Neural cell (in vitro differentiated cells): ENCODE measurements at regions not wholly inside any gene's neighbourhood (a gene's known extent, or its start where the extent isn't known, plus 50 kb on each side); places are given as distances from the start of the nearest gene placed in this dataset.

Source experiments
- H2AFZ ChIP-seq: fragments of 200-600, 300-800 bp; sonication (generic), shearing (Covaris generic); 2 replicates; pipeline ENCODE4 v1.6.0; 2014; ENCODE audit warnings: low read depth, mild to moderate bottlenecking, antibody characterized with exemption, low read length, moderate library complexity
- H3F3A ChIP-seq: fragments of 200-600 bp; shearing (Covaris generic); 2 replicates; pipeline ENCODE4 v1.6.1; 2016; ENCODE audit warnings: mild to moderate bottlenecking, moderate library complexity, mixed read lengths, antibody characterized with exemption, low read length; ENCODE audit not compliant: insufficient read depth, poor library complexity, severe bottlenecking
- H3K27ac ChIP-seq: fragments of 200-600, 300-800 bp; sonication (generic), shearing (Covaris generic); 2 replicates; pipeline ENCODE4 v1.5.1; 2014; ENCODE audit warnings: mild to moderate bottlenecking, low read length, moderate library complexity
- H3K27me3 ChIP-seq: fragments of 300-800, 200-600 bp; sonication (generic), shearing (Covaris generic); 2 replicates; pipeline ENCODE4 v1.6.0; 2014; ENCODE audit warnings: mild to moderate bottlenecking, low read depth, low read length, moderate library complexity; ENCODE audit not compliant: insufficient read depth
- H3K36me3 ChIP-seq: fragments of 300-800, 200-600 bp; sonication (generic), shearing (Covaris generic); 2 replicates; pipeline ENCODE4 v1.5.1; 2014; ENCODE audit warnings: mild to moderate bottlenecking, antibody characterized with exemption, low read length, moderate library complexity; ENCODE audit not compliant: insufficient read depth
- H3K4me2 ChIP-seq: fragments of 300-800, 200-600 bp; sonication (generic), shearing (Covaris generic); 2 replicates; pipeline ENCODE4 v1.6.0; 2014; ENCODE audit warnings: mild to moderate bottlenecking, low read length
- H3K4me3 ChIP-seq: fragments of 300-800, 200-600 bp; sonication (generic), shearing (Covaris generic); 2 replicates; pipeline ENCODE4 v1.5.1; 2014; ENCODE audit warnings: mild to moderate bottlenecking, low read length, moderate library complexity
- H3K79me2 ChIP-seq: fragments of 200-600 bp; shearing (Covaris generic); replicated peaks from 2 replicates; pipeline ENCODE4 v1.6.0; 2014; ENCODE audit warnings: mild to moderate bottlenecking, low read length, moderate library complexity; ENCODE audit not compliant: insufficient read depth
- H3K9ac ChIP-seq: fragments of 300-800, 200-600 bp; sonication (generic), shearing (Covaris generic); 2 replicates; pipeline ENCODE4 v1.6.1; 2016; ENCODE audit warnings: mild to moderate bottlenecking, low read length, mixed read lengths
- H3K9me2 ChIP-seq: fragments of 200-600 bp; shearing (Covaris generic); 2 replicates; pipeline ENCODE4 v1.6.1; 2016; ENCODE audit warnings: mild to moderate bottlenecking, low read length, mixed read lengths; ENCODE audit not compliant: insufficient read depth
- H3K9me3 ChIP-seq: fragments of 200-600, 300-800 bp; sonication (generic), shearing (Covaris generic); 2 replicates; pipeline ENCODE4 v1.6.1; 2016; ENCODE audit warnings: mild to moderate bottlenecking, mixed run types, low read length, moderate library complexity, mixed read lengths
- H4K20me1 ChIP-seq: fragments of 200-600 bp; shearing (Covaris generic); 2 replicates; pipeline ENCODE4 v1.6.1; 2016; ENCODE audit warnings: mild to moderate bottlenecking, mixed run types; ENCODE audit not compliant: insufficient read depth
- CTCF ChIP-seq: fragments of 450-650 bp; IDR thresholded peaks from 2 replicates; pipeline ENCODE4 v1.5.1; 2014; ENCODE audit warnings: antibody characterized with exemption, mild to moderate bottlenecking, moderate library complexity; ENCODE audit not compliant: poor library complexity, severe bottlenecking
- EP300 ChIP-seq: fragments of 450-650 bp; conservative IDR thresholded peaks from 2 replicates; pipeline ENCODE4 v1.6.1; 2014; ENCODE audit warnings: antibody characterized with exemption, mild to moderate bottlenecking, moderate library complexity; ENCODE audit not compliant: poor library complexity, severe bottlenecking
- EZH2 ChIP-seq: fragments of 200-600, 300-800 bp; shearing (Covaris generic), sonication (generic); IDR thresholded peaks from 2 replicates; pipeline ENCODE4 v1.6.1; 2014; ENCODE audit warnings: antibody characterized with exemption, low read length, borderline replicate concordance, mild to moderate bottlenecking; ENCODE audit not compliant: insufficient read depth, poor library complexity, severe bottlenecking
- MXI1 ChIP-seq: fragments of 450-650 bp; conservative IDR thresholded peaks from 2 replicates; pipeline ENCODE4 v1.6.1; 2014; ENCODE audit warnings: antibody characterized with exemption, mild to moderate bottlenecking; ENCODE audit not compliant: poor library complexity, severe bottlenecking
- POLR2AphosphoS5 ChIP-seq: IDR thresholded peaks from 2 replicates; pipeline ENCODE4 v1.6.1; 2012
- RAD21 ChIP-seq: fragments of 450-650 bp; conservative IDR thresholded peaks from 2 replicates; pipeline ENCODE4 v1.6.1; 2014; ENCODE audit warnings: antibody characterized with exemption, mild to moderate bottlenecking, moderate library complexity
- REST ChIP-seq: IDR thresholded peaks from 2 replicates; pipeline ENCODE4 v1.6.1; 2012; ENCODE audit warnings: borderline replicate concordance
- SMC3 ChIP-seq: fragments of 450-650 bp; conservative IDR thresholded peaks from 2 replicates; pipeline ENCODE4 v1.6.1; 2014; ENCODE audit warnings: antibody characterized with exemption, mild to moderate bottlenecking, moderate library complexity; ENCODE audit not compliant: poor library complexity
- TAF1 ChIP-seq: IDR thresholded peaks from 2 replicates; pipeline ENCODE4 v1.6.1; 2012; ENCODE audit warnings: low read depth

DNA sequence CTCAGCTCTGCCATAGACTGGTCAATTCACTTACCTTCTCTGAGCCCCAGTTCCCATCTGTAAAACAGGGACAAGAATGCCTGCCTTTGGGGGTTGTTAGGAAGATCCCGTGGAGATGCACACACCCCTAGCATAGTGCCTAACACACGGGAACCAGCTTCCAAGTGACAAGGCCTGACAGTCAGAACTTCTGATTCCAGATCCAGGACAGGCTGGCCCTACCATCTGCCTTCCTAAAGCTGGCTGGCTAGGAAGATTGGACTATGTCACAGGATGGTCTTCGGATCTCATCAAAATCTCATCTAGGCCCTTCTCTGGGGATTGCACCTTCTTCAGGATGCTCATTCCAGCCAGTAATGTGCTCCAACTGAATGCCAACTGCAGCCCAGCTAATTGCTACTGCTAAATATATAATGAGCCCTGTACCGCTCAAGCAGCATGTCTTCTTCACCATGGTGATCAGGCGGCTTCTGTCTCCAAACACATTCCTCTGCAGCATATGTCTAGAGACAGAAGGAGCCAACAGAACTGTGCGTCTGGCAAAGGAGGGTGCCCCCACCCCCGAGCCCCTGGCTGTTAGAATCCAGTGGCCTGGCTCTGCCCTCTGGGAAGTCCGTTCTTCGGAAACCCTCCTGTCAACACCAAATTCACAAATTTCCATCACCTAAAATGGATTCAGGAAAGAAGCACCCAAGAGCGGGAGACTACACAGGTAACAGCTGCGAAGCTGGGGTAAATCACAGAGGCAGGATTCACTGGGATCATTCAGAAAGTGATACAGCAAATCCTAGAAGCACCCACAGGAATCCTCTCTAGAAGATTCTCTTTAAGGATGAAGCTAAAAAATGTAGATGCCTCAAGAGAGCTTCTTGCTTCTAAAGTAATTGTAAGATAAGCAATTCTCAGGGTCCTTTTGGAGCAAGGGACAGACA is 142.1 kb upstream of the EEPD1 start:
- no peak overlapping the region for H3K27ac ChIP-seq
- no peaks in the 10 kb centered on the region for H3K79me2 ChIP-seq
- no peak for TF ChIP-seq CTCF
- TF ChIP-seq REST: no peak
- TF ChIP-seq EP300: no peak
- TF ChIP-seq MXI1: no peak
- no peak for TF ChIP-seq POLR2AphosphoS5
- no peak for TF ChIP-seq SMC3
- TF ChIP-seq TAF1: no peak
- TF ChIP-seq RAD21: no peak
- TF ChIP-seq EZH2: no peak
- no peak overlapping the region for H3K4me3 ChIP-seq
- H3K9me2 ChIP-seq: no peaks in the 10 kb centered on the region
- H3K9ac ChIP-seq: no peak overlapping the region
- no peak overlapping the region for H3K4me2 ChIP-seq
- no peaks in the 10 kb centered on the region for H3K36me3 ChIP-seq
- no peaks in the 10 kb centered on the region for H4K20me1 ChIP-seq
- H3K27me3 ChIP-seq: no peaks in the 10 kb centered on the region
- no peaks in the 10 kb centered on the region for H3F3A ChIP-seq
- no peak overlapping the region for H2AFZ ChIP-seq
- no peaks in the 10 kb centered on the region for H3K9me3 ChIP-seq

DNA sequence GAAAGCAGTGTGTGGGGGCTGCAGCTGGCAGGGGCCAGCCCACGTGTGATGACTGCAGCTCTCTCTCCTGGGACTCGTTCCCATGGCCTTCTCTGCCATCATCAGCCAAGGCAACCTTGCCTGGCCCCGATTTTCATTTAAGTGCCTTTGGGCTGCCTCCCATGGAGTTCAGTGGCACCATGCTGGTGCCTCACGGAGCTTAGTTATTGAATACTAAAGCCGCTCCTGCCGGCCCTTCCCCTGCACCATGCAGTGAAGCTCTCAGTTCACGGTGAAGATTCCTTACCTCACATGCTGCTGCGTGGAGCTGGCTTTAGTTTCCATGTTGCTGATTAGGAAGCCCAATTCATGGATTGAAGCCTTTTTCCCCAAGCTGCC is 141.5 kb upstream of the EEPD1 start:
- no peaks in the 10 kb centered on the region for H3K9me3 ChIP-seq
- no peaks in the 10 kb centered on the region for H3F3A ChIP-seq
- no peaks in the 10 kb centered on the region for H3K36me3 ChIP-seq
- no peaks in the 10 kb centered on the region for H3K27me3 ChIP-seq
- no peak overlapping the region for H3K9ac ChIP-seq
- no peak for TF ChIP-seq POLR2AphosphoS5
- TF ChIP-seq CTCF: no peak
- no peak for TF ChIP-seq MXI1
- no peak for TF ChIP-seq RAD21
- no peak for TF ChIP-seq SMC3
- no peak for TF ChIP-seq REST
- no peak for TF ChIP-seq EP300
- TF ChIP-seq EZH2: no peak
- TF ChIP-seq TAF1: no peak
- H2AFZ ChIP-seq: no peak overlapping the region
- no peaks in the 10 kb centered on the region for H4K20me1 ChIP-seq
- no peak overlapping the region for H3K4me3 ChIP-seq
- no peaks in the 10 kb centered on the region for H3K79me2 ChIP-seq
- H3K9me2 ChIP-seq: no peaks in the 10 kb centered on the region
- H3K27ac ChIP-seq: no peak overlapping the region
- H3K4me2 ChIP-seq: no peak overlapping the region
